H1 (cell line): ENCODE measurements at regions not wholly inside any gene's neighbourhood (a gene's known extent, or its start where the extent isn't known, plus 50 kb on each side); places are given as distances from the start of the nearest gene placed in this dataset.
"Not testable (repeated sequence)": the region's sequence is repeated elsewhere in the genome, so short reads cannot be mapped to it uniquely, and the experiment has no call there.

ENCODE experiments used
- CTCF ChIA-PET: fragments of 300-600 bp; sonication (Branson Sonifier 250); formaldehyde crosslinking; loops from one replicate; lab custom pipeline; 2021; ENCODE audit not compliant: partially characterized antibody; lab: Charles Lee
- POLR2A ChIA-PET: fragments of 300-600 bp; sonication (Branson Sonifier 250); formaldehyde crosslinking; loops from one replicate; lab custom pipeline; 2021; ENCODE audit warnings: inconsistent platforms; ENCODE audit not compliant: partially characterized antibody; lab: Charles Lee
- DNase-seq, 2 experiments: peaks; one replicate each; pipeline versions ENCODE4 v3.0.0 to v3.0.0-alpha.2; 2010 to 2022; ENCODE audit warnings: low spot score in 2 of 2, low read depth in 1 of 2, mixed read lengths in 1 of 2
- FAIRE-seq: peaks from 2 replicates; lab custom pipeline; 2011; peaks lifted over from hg19 to GRCh38; lab: Jason Lieb, UNC
- H2AFZ ChIP-seq: 2 replicates; pipeline ENCODE4 v1.8.1; 2012; ENCODE audit warnings: low read length, inconsistent platforms
- H2AK5ac ChIP-seq: 2 replicates; pipeline ENCODE4 v1.6.1; 2013; ENCODE audit warnings: low read depth, low read length
- H2BK120ac ChIP-seq: replicated peaks from 2 replicates; pipeline ENCODE3; 2013; ENCODE audit warnings: low read depth, low read length, inconsistent platforms
- H2BK12ac ChIP-seq: 2 replicates; pipeline ENCODE4 v1.6.1; 2013; ENCODE audit warnings: low read depth, low read length
- H2BK15ac ChIP-seq: 2 replicates; pipeline ENCODE4 v1.6.1; 2013; ENCODE audit warnings: low read length
- H2BK20ac ChIP-seq: 2 replicates; pipeline ENCODE4 v1.6.1; 2013; ENCODE audit warnings: low read length
- H2BK5ac ChIP-seq: 2 replicates; pipeline ENCODE4 v1.6.1; 2013; ENCODE audit warnings: low read depth, low read length
- H3K14ac ChIP-seq: 2 replicates; pipeline ENCODE4 v1.6.1; 2013; ENCODE audit warnings: inconsistent platforms; ENCODE audit not compliant: insufficient read length
- H3K18ac ChIP-seq: 2 replicates; pipeline ENCODE4 v1.6.1; 2013; ENCODE audit warnings: low read length; ENCODE audit errors: extremely low read depth
- H3K23ac ChIP-seq: 2 replicates; pipeline ENCODE4 v1.6.1; 2013; ENCODE audit warnings: inconsistent platforms; ENCODE audit not compliant: insufficient read length
- H3K23me2 ChIP-seq: 2 replicates; pipeline ENCODE4 v1.6.1; 2013; ENCODE audit warnings: low read depth, low read length
- H3K27ac ChIP-seq: 2 replicates; pipeline ENCODE4 v1.6.1; 2011; ENCODE audit warnings: low read depth, low read length, inconsistent platforms
- H3K27me3 ChIP-seq, 4 experiments: replicated peaks in 1 of 4; 1 replicate in 1 of 4; 2 replicates in 3 of 4; pipeline versions ENCODE4 v1.6.1 to v1.8.1; 2011 to 2013; ENCODE audit warnings: low read length in 3 of 4, mild to moderate bottlenecking in 3 of 4, inconsistent platforms in 2 of 4, mixed read lengths in 2 of 4, moderate library complexity in 1 of 4; ENCODE audit not compliant: control insufficient read depth in 3 of 4, insufficient read depth in 3 of 4; ENCODE audit errors: extremely low read depth in 1 of 4
- H3K36me3 ChIP-seq, 4 experiments: 2 replicates each; pipeline versions ENCODE4 v1.6.1 to v1.8.1; 2011 to 2013; ENCODE audit warnings: mild to moderate bottlenecking in 4 of 4, low read length in 3 of 4, moderate library complexity in 2 of 4, control low read depth in 1 of 4, inconsistent platforms in 1 of 4; ENCODE audit not compliant: insufficient read depth in 4 of 4, control insufficient read depth in 2 of 4
- H3K4ac ChIP-seq: replicated peaks from 2 replicates; pipeline ENCODE3; 2013; ENCODE audit warnings: low read length, low read depth, mixed read lengths, inconsistent platforms; ENCODE audit not compliant: insufficient read length
- H3K4me1 ChIP-seq, 4 experiments: replicated peaks in 1 of 4; 1 replicate in 1 of 4; 2 replicates in 3 of 4; pipeline versions ENCODE4 v1.6.1 to v1.8.1; 2011 to 2013; ENCODE audit warnings: low read length in 3 of 4, inconsistent platforms in 2 of 4, mixed read lengths in 1 of 4; ENCODE audit not compliant: insufficient read depth in 4 of 4, control insufficient read depth in 3 of 4
- H3K4me2 ChIP-seq, 2 experiments: 2 replicates each; pipeline versions ENCODE4 v1.6.1 to v1.8.1; 2011 to 2013; ENCODE audit warnings: low read depth in 2 of 2, low read length in 2 of 2, control low read depth in 1 of 2, inconsistent platforms in 1 of 2, mild to moderate bottlenecking in 1 of 2; ENCODE audit not compliant: insufficient read depth in 1 of 2
- H3K4me3 ChIP-seq, 4 experiments: fragments of 200-600, 300-600 bp in 1 of 4; sonication (generic), shearing (Covaris generic), sonication (Bioruptor Twin) in 1 of 4; 2 replicates each; pipeline versions ENCODE4 v1.5.1 to v1.8.1; 2011 to 2016; ENCODE audit warnings: low read length in 4 of 4, low read depth in 3 of 4, control low read depth in 2 of 4, inconsistent platforms in 2 of 4, mild to moderate bottlenecking in 2 of 4, mixed read lengths in 1 of 4, moderate library complexity in 1 of 4; ENCODE audit not compliant: insufficient read depth in 2 of 4; ENCODE audit errors: extremely low read depth in 1 of 4
- H3K56ac ChIP-seq: replicated peaks from 2 replicates; pipeline ENCODE3; 2013; ENCODE audit warnings: low read depth, mild to moderate bottlenecking, mixed read lengths, low read length, inconsistent platforms; ENCODE audit not compliant: insufficient read length
- H3K79me1 ChIP-seq: 2 replicates; pipeline ENCODE4 v1.6.1; 2013; ENCODE audit warnings: low read depth, low read length, control low read depth
- H3K79me2 ChIP-seq, 2 experiments: 2 replicates each; pipeline versions ENCODE4 v1.6.1 to v1.8.1; 2012 to 2013; ENCODE audit warnings: low read length in 2 of 2, mild to moderate bottlenecking in 2 of 2, inconsistent platforms in 1 of 2; ENCODE audit not compliant: insufficient read depth in 2 of 2, control insufficient read depth in 1 of 2
- H3K9ac ChIP-seq, 4 experiments: replicated peaks in 1 of 4; 1 replicate in 1 of 4; 2 replicates in 3 of 4; pipeline versions ENCODE4 v1.6.1 to v1.8.1; 2011 to 2013; ENCODE audit warnings: low read depth in 3 of 4, low read length in 3 of 4, control low read depth in 2 of 4, mild to moderate bottlenecking in 2 of 4, moderate library complexity in 2 of 4, inconsistent platforms in 1 of 4; ENCODE audit errors: extremely low read depth in 1 of 4
- H3K9me3 ChIP-seq, 2 experiments: 2 replicates each; pipeline versions ENCODE4 v1.6.1 to v1.8.1; 2012 to 2013; ENCODE audit warnings: mild to moderate bottlenecking in 2 of 2, moderate library complexity in 2 of 2, control low read depth in 1 of 2, inconsistent platforms in 1 of 2, low read depth in 1 of 2, low read length in 1 of 2, mixed read lengths in 1 of 2; ENCODE audit not compliant: insufficient read depth in 2 of 2
- H4K20me1 ChIP-seq, 2 experiments: replicated peaks in 1 of 2; 2 replicates each; pipeline versions ENCODE3 to v1.8.1; 2011 to 2013; ENCODE audit warnings: inconsistent platforms in 2 of 2, low read length in 2 of 2, mild to moderate bottlenecking in 1 of 2; ENCODE audit not compliant: insufficient read depth in 2 of 2, control insufficient read depth in 1 of 2
- H4K5ac ChIP-seq: 2 replicates; pipeline ENCODE4 v1.6.1; 2013; ENCODE audit warnings: low read length, low read depth, mixed read lengths, inconsistent platforms; ENCODE audit not compliant: insufficient read length
- H4K8ac ChIP-seq: 2 replicates; pipeline ENCODE4 v1.8.0; 2013; ENCODE audit warnings: mild to moderate bottlenecking, moderate library complexity, low read length, inconsistent platforms; ENCODE audit not compliant: insufficient read depth; ENCODE audit errors: extremely low read depth
- H4K91ac ChIP-seq: replicated peaks from 2 replicates; pipeline ENCODE3; 2013; ENCODE audit warnings: low read length, mixed read lengths, inconsistent platforms; ENCODE audit not compliant: insufficient read length
- WGBS, 2 experiments: shearing (Covaris generic) in 1 of 2; methylation state at CpG; one replicate each; pipeline versions ENCODE4 v1.1.6 to v1.1.7; 2013 to 2015; ENCODE audit warnings: low lambda C conversion rate in 2 of 2, mixed read lengths in 2 of 2, inconsistent platforms in 1 of 2, low coverage in 1 of 2, missing lambda C conversion rate in 1 of 2; ENCODE audit not compliant: insufficient replicate concordance in 2 of 2, insufficient coverage in 1 of 2, insufficient read length in 1 of 2; ENCODE audit errors: extremely low coverage in 1 of 2, missing lambda C conversion rate in 1 of 2; 5-methylcytosine and 5-hydroxymethylcytosine counted together

GRCh38 chr11:71781491-71781890 is 51.5 kb upstream of the DEFB108B start:
- CTCF ChIA-PET, H3K23me2 ChIP-seq: not testable (repeated sequence)

GRCh38 chr11:71782229-71782861 is 50.7 kb upstream of the DEFB108B start:
- H3K23ac ChIP-seq, H3K56ac ChIP-seq, H3K18ac ChIP-seq, H3K79me2 ChIP-seq, H3K4me3 ChIP-seq, H2BK15ac ChIP-seq, H2AK5ac ChIP-seq, CTCF ChIA-PET, H2BK5ac ChIP-seq, H2AFZ ChIP-seq, H3K4me2 ChIP-seq, H3K4me1 ChIP-seq, H2BK20ac ChIP-seq, H4K5ac ChIP-seq, H4K20me1 ChIP-seq, H3K27ac ChIP-seq, H3K14ac ChIP-seq, H2BK12ac ChIP-seq, H3K79me1 ChIP-seq, H4K91ac ChIP-seq, H3K36me3 ChIP-seq, H3K23me2 ChIP-seq, FAIRE-seq, H3K9ac ChIP-seq, H3K9me3 ChIP-seq, H2BK120ac ChIP-seq, POLR2A ChIA-PET, H4K8ac ChIP-seq, H3K27me3 ChIP-seq, H3K4ac ChIP-seq, DNase-seq: not testable (repeated sequence)
- WGBS, 2 experiments, result 90% methylated on average over 13 of the region's 13 CpGs; no CpG with 5 or more reads in 1 of the 2 experiments

More at GRCh38 chr11:71781491-71781890, 51.5 kb upstream of the DEFB108B start:
- POLR2A ChIA-PET, H2BK12ac ChIP-seq, H3K4me2 ChIP-seq, H3K4me1 ChIP-seq, H4K5ac ChIP-seq, H3K4me3 ChIP-seq, H2BK15ac ChIP-seq, H4K20me1 ChIP-seq, H2BK20ac ChIP-seq, H3K79me1 ChIP-seq, H3K27me3 ChIP-seq, H3K27ac ChIP-seq, H3K36me3 ChIP-seq, H3K9ac ChIP-seq, H4K8ac ChIP-seq, H4K91ac ChIP-seq, H3K4ac ChIP-seq, H3K14ac ChIP-seq, H2AK5ac ChIP-seq, H3K56ac ChIP-seq, H3K79me2 ChIP-seq, H3K9me3 ChIP-seq, H2AFZ ChIP-seq, FAIRE-seq, DNase-seq, H3K18ac ChIP-seq, H3K23ac ChIP-seq, H2BK120ac ChIP-seq, H2BK5ac ChIP-seq: not testable (repeated sequence)
- 96% methylated on average over 4 of the region's 5 CpGs; no CpG with 5 or more reads in 1 of the 2 experiments for whole genome bisulfite sequencing, 2 experiments
